ENCODE measurements at regions not wholly inside any gene's neighbourhood (a gene's known extent, or its start where the extent isn't known, plus 50 kb on each side); places are given as distances from the start of the nearest gene placed in this dataset.

DNA sequence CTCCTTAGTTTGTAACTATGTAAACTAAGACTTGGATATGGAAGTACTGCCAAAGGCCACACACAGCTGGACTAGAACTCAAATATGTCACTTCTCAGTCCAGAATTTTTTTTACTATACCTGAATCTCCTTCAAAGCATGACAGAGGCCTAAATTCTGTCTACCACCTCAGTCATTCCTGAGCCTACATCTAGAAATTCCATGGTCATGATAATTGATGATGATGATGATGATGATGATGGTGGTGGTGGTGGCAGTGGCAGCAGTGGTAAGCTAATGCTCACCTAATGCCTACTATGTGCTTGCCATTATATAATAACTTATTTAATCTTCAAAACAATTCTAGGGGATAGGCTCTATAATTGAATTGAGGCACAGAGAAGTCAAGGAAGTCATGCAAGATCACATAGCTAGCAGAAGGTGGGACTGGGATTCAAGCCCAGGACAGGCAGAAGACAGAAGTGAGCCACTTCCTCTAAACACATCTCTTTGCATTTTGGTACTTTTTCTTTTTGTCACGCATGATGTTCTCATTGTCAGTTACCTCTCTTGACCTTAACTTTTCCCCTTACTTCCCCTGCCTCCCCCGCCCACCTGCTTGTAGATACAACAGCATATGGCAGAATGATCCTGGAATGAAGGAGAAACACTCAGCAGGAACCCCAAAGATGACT lies 539.3 kb downstream of the TNS1 start:
- H3K4me3 ChIP-seq (ENCODE audit: low read depth, low read length): no peak overlapping the region
- TF ChIP-seq, protein P1, sequence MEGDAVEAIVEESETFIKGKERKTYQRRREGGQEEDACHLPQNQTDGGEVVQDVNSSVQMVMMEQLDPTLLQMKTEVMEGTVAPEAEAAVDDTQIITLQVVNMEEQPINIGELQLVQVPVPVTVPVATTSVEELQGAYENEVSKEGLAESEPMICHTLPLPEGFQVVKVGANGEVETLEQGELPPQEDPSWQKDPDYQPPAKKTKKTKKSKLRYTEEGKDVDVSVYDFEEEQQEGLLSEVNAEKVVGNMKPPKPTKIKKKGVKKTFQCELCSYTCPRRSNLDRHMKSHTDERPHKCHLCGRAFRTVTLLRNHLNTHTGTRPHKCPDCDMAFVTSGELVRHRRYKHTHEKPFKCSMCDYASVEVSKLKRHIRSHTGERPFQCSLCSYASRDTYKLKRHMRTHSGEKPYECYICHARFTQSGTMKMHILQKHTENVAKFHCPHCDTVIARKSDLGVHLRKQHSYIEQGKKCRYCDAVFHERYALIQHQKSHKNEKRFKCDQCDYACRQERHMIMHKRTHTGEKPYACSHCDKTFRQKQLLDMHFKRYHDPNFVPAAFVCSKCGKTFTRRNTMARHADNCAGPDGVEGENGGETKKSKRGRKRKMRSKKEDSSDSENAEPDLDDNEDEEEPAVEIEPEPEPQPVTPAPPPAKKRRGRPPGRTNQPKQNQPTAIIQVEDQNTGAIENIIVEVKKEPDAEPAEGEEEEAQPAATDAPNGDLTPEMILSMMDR (IDR thresholded peaks at IDR 0.05; ENCODE audit: low read depth, low read length): no peak
- in situ Hi-C loops (cut with HindIII; ENCODE audit: low sequenced_read_pairs): no loop called here
- no peak for DNase-seq (ENCODE audit: low read depth, low spot score)

DNA sequence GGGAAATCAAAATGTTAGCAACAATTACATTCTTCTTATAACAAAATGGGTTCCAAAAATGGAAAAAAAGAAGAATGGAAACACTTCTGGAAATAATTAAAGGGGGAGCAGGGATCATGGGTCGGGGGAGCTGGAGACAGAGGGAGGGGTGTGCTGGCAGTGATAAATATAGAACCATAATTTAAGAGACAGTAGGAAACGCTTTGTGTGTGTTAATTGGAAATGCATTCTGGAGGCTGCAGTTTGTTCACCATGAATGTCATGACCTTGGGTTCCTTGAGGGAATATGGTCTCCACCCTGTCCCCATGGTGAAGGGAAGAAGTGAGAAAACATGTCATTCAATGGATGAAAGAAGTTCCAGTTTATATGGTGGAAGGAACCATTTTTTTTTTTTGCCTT lies 540.7 kb downstream of the TNS1 start:
- in situ Hi-C loops (cut with HindIII; ENCODE audit: low sequenced_read_pairs): no loop called here
- no peak overlapping the region for H3K4me3 ChIP-seq (ENCODE audit: low read depth, low read length)
- no peak for DNase-seq (ENCODE audit: low read depth, low spot score)
- TF ChIP-seq, protein P1 (IDR thresholded peaks at IDR 0.05; ENCODE audit: low read depth, low read length): no peak

DNA sequence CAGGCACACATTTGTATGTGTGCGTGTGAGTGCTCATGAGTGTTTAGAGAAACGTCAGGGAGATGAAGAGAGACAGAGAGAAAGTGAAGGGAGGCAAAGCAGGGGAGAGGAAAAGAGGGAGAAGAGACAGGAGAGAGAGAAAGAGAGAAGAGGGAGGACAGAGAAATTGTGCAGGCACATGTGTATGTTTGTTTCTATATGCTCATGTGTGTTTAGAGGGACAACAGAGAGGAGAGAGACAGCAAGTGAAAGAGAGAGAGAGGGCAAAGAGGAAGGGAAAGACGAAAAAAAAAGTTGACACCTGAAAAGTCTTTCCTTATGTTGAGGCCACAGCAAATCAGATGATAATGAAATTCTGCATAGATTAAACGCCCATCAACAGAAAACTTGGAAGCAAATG lies 541.1 kb downstream of the TNS1 start:
- DNase-seq (ENCODE audit: low read depth, low spot score): no peak
- no peak overlapping the region for H3K4me3 ChIP-seq (ENCODE audit: low read depth, low read length)
- in situ Hi-C loops (cut with HindIII; ENCODE audit: low sequenced_read_pairs): no loop called here
- TF ChIP-seq, protein P1 (IDR thresholded peaks at IDR 0.05; ENCODE audit: low read depth, low read length): no peak

DNA sequence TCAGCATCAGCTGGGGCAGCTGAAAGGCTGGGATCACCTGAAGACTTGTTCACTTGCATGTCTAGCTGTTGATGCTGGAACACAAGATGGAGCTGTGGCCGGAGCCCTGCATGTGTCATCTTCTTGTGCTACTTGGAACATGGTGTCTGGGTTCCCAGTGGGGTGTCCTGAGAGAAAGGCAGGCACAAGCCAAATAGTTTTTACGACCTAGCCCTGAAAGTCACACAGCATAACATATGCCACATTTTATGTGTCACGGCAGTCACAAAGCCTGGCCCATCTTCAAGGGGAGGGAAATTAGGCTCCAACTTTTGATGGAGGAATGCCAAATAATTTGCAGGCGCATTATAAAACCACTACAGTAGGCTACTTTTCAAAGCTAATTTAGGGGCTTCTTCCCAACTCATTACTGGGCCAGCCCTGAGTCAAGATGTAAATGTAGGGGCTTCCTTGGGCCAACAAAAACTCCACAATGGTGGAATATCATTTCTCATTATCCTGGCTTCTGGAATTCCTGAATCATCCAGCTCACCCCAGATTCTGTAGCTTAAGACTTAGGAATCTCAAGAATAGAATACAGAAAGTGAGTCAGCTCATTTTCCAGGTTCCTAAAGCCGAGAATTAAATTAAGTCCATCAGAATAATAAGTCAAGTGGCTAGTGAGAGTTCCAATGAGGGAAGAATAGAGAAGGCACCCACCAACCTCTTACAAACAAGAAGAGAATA lies 543.0 kb downstream of the TNS1 start:
- H3K4me3 ChIP-seq (ENCODE audit: low read depth, low read length): no peak overlapping the region
- in situ Hi-C loops (cut with HindIII; ENCODE audit: low sequenced_read_pairs): no loop called here

DNA sequence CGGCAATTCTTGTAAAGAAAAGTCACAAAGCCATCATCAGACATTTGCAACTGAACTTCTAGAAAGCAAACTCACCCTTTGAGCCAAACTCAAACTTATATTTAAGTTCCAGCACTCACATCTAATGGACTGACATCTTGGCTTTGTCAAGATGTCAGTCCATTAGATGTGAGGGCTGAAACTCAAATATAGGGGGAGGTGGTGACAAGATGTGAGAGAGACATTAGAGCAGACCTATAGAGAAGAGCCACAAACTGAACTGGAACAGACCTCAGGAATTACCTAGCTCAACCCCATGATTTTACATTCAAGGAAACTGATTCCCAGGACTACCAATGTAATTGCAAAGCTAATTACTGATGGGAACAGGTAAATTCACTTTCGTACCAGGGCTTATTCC lies 543.8 kb downstream of the TNS1 start:
- TF ChIP-seq, protein P1 (IDR thresholded peaks at IDR 0.05; ENCODE audit: low read depth, low read length): no peak
- no peak overlapping the region for H3K4me3 ChIP-seq (ENCODE audit: low read depth, low read length)
- in situ Hi-C loops (cut with HindIII; ENCODE audit: low sequenced_read_pairs): no loop called here
- DNase-seq (ENCODE audit: low read depth, low spot score): no peak

More for the DNA sequence above, 543.0 kb downstream of the TNS1 start:
- TF ChIP-seq, protein P1 (IDR thresholded peaks at IDR 0.05; ENCODE audit: low read depth, low read length): no peak
- no peak for DNase-seq (ENCODE audit: low read depth, low spot score)

DNA sequence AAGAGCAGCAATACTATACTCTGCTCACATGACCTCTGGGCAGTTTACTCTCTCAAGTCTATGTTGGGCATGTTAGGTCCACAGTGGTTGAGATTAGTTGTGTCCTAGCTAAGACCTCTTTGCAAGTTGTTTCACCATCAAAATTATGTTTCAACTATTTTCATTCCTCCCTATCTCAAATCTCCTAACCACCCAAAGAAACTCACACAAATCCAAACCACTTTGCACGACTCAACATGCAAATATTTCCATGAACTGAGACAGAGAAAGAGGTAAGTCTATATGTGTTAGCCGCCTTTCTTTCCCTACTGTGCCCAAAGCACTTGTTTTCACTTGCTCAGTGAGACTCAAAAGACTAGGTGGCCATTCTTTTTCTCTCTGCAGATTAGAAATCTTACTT lies 546.8 kb downstream of the TNS1 start:
- TF ChIP-seq, protein P1 (IDR thresholded peaks at IDR 0.05; ENCODE audit: low read depth, low read length): no peak
- in situ Hi-C loops (cut with HindIII; ENCODE audit: low sequenced_read_pairs): no loop called here
- no peak for DNase-seq (ENCODE audit: low read depth, low spot score)
- H3K4me3 ChIP-seq (ENCODE audit: low read depth, low read length): no peak overlapping the region

Measured in astrocyte of the spinal cord (primary cell).